ENCODE measurements at regions not wholly inside any gene's neighbourhood (a gene's known extent, or its start where the extent isn't known, plus 50 kb on each side); places are given as distances from the start of the nearest gene placed in this dataset.

- Histone ChIP-seq H3K9ac (ENCODE audit: low read depth in 1 of 3, low read length in 3 of 3) (no peak overlapping the region), H3K4me3 (ENCODE audit: low read length in 3 of 3) (no peak overlapping the region), H3K27ac (ENCODE audit: low read depth, low read length) (no peak overlapping the region), H3K4me1 (ENCODE audit: control insufficient read depth in 3 of 3, insufficient read depth in 3 of 3, low read length in 3 of 3) (no peaks in the 10 kb centered on the region), H3K9me3 (ENCODE audit: control insufficient read depth in 3 of 3, low read length in 3 of 3) (no peaks in the 10 kb centered on the region), H3K36me3 (ENCODE audit: control insufficient read depth in 3 of 3, insufficient read depth in 3 of 3, low read length in 3 of 3) (no peaks in the 10 kb centered on the region), H3K27me3 (ENCODE audit: control insufficient read depth in 3 of 3, insufficient read depth in 3 of 3, low read length in 3 of 3) (no peaks in the 10 kb centered on the region)
Measured at GRCh38 chr5:167250996-167251395, 1040.4 kb upstream of the WWC1 start.

- Histone ChIP-seq H3K4me1 (ENCODE audit: control insufficient read depth in 3 of 3, insufficient read depth in 3 of 3, low read length in 3 of 3) (no peaks in the 10 kb centered on the region), H3K27me3 (ENCODE audit: control insufficient read depth in 3 of 3, insufficient read depth in 3 of 3, low read length in 3 of 3) (no peaks in the 10 kb centered on the region), H3K27ac (ENCODE audit: low read depth, low read length) (no peak overlapping the region), H3K9me3 (ENCODE audit: control insufficient read depth in 3 of 3, low read length in 3 of 3) (no peaks in the 10 kb centered on the region), H3K9ac (ENCODE audit: low read depth in 1 of 3, low read length in 3 of 3) (no peak overlapping the region), H3K36me3 (ENCODE audit: control insufficient read depth in 3 of 3, insufficient read depth in 3 of 3, low read length in 3 of 3) (no peaks in the 10 kb centered on the region), H3K4me3 (ENCODE audit: low read length in 3 of 3) (no peak overlapping the region)
Measured at GRCh38 chr5:167254132-167254531, 1037.3 kb upstream of the WWC1 start.

- H3K4me3 ChIP-seq (ENCODE audit: low read length in 3 of 3), result no peak overlapping the region
- no peaks in the 10 kb centered on the region for H3K9me3 ChIP-seq (ENCODE audit: control insufficient read depth in 3 of 3, low read length in 3 of 3)
- H3K27ac ChIP-seq (ENCODE audit: low read depth, low read length), result no peak overlapping the region
- H3K27me3 ChIP-seq (ENCODE audit: control insufficient read depth in 3 of 3, insufficient read depth in 3 of 3, low read length in 3 of 3), result no peaks in the 10 kb centered on the region
- H3K9ac ChIP-seq (ENCODE audit: low read depth in 1 of 3, low read length in 3 of 3), result no peak overlapping the region
- H3K4me1 ChIP-seq (ENCODE audit: control insufficient read depth in 3 of 3, insufficient read depth in 3 of 3, low read length in 3 of 3), result no peaks in the 10 kb centered on the region
- no peaks in the 10 kb centered on the region for H3K36me3 ChIP-seq (ENCODE audit: control insufficient read depth in 3 of 3, insufficient read depth in 3 of 3, low read length in 3 of 3)
Measured at GRCh38 chr5:167255926-167256325, 1035.5 kb upstream of the WWC1 start.

- Histone ChIP-seq H3K4me3 (ENCODE audit: low read length in 3 of 3) (no peak overlapping the region), H3K9me3 (ENCODE audit: control insufficient read depth in 3 of 3, low read length in 3 of 3) (peaks cover 0 to 2% (median 0%) of the 10 kb centered on the region in 3 donors), H3K27me3 (ENCODE audit: control insufficient read depth in 3 of 3, insufficient read depth in 3 of 3, low read length in 3 of 3) (no peaks in the 10 kb centered on the region), H3K9ac (ENCODE audit: low read depth in 1 of 3, low read length in 3 of 3) (no peak overlapping the region), H3K27ac (ENCODE audit: low read depth, low read length) (no peak overlapping the region), H3K36me3 (ENCODE audit: control insufficient read depth in 3 of 3, insufficient read depth in 3 of 3, low read length in 3 of 3) (no peaks in the 10 kb centered on the region), H3K4me1 (ENCODE audit: control insufficient read depth in 3 of 3, insufficient read depth in 3 of 3, low read length in 3 of 3) (no peaks in the 10 kb centered on the region)
Measured at GRCh38 chr5:167259806-167260205, 1031.6 kb upstream of the WWC1 start.

- Histone ChIP-seq H3K4me1 (ENCODE audit: control insufficient read depth in 3 of 3, insufficient read depth in 3 of 3, low read length in 3 of 3) (no peaks in the 10 kb centered on the region), H3K36me3 (ENCODE audit: control insufficient read depth in 3 of 3, insufficient read depth in 3 of 3, low read length in 3 of 3) (no peaks in the 10 kb centered on the region), H3K9ac (ENCODE audit: low read depth in 1 of 3, low read length in 3 of 3) (no peak overlapping the region), H3K27me3 (ENCODE audit: control insufficient read depth in 3 of 3, insufficient read depth in 3 of 3, low read length in 3 of 3) (no peaks in the 10 kb centered on the region), H3K4me3 (ENCODE audit: low read length in 3 of 3) (no peak overlapping the region), H3K9me3 (ENCODE audit: control insufficient read depth in 3 of 3, low read length in 3 of 3) (peaks cover 0 to 2% (median 0%) of the 10 kb centered on the region in 3 donors), H3K27ac (ENCODE audit: low read depth, low read length) (no peak overlapping the region)
Measured at GRCh38 chr5:167261309-167262100, 1029.9 kb upstream of the WWC1 start.

- H3K4me3 ChIP-seq (ENCODE audit: low read length in 3 of 3), result no peak overlapping the region
- no peaks in the 10 kb centered on the region for H3K36me3 ChIP-seq (ENCODE audit: control insufficient read depth in 3 of 3, insufficient read depth in 3 of 3, low read length in 3 of 3)
- no peak overlapping the region for H3K27ac ChIP-seq (ENCODE audit: low read depth, low read length)
- no peaks in the 10 kb centered on the region for H3K4me1 ChIP-seq (ENCODE audit: control insufficient read depth in 3 of 3, insufficient read depth in 3 of 3, low read length in 3 of 3)
- peaks cover 0 to 2% (median 0%) of the 10 kb centered on the region in 3 donors for H3K9me3 ChIP-seq (ENCODE audit: control insufficient read depth in 3 of 3, low read length in 3 of 3)
- H3K9ac ChIP-seq (ENCODE audit: low read depth in 1 of 3, low read length in 3 of 3), result no peak overlapping the region
- no peaks in the 10 kb centered on the region for H3K27me3 ChIP-seq (ENCODE audit: control insufficient read depth in 3 of 3, insufficient read depth in 3 of 3, low read length in 3 of 3)
Measured at GRCh38 chr5:167263185-167263584, 1028.3 kb upstream of the WWC1 start.

- H3K9ac ChIP-seq (ENCODE audit: low read depth in 1 of 3, low read length in 3 of 3), result no peak overlapping the region
- H3K36me3 ChIP-seq (ENCODE audit: control insufficient read depth in 3 of 3, insufficient read depth in 3 of 3, low read length in 3 of 3), result no peaks in the 10 kb centered on the region
- H3K27ac ChIP-seq (ENCODE audit: low read depth, low read length), result no peak overlapping the region
- no peaks in the 10 kb centered on the region for H3K4me1 ChIP-seq (ENCODE audit: control insufficient read depth in 3 of 3, insufficient read depth in 3 of 3, low read length in 3 of 3)
- H3K27me3 ChIP-seq (ENCODE audit: control insufficient read depth in 3 of 3, insufficient read depth in 3 of 3, low read length in 3 of 3), result no peaks in the 10 kb centered on the region
- H3K9me3 ChIP-seq (ENCODE audit: control insufficient read depth in 3 of 3, low read length in 3 of 3), result peaks cover 0 to 2% (median 0%) of the 10 kb centered on the region in 3 donors
- no peak overlapping the region for H3K4me3 ChIP-seq (ENCODE audit: low read length in 3 of 3)
Measured at GRCh38 chr5:167264348-167264747, 1027.1 kb upstream of the WWC1 start.

GRCh38 chr5:167268337-167268736 is 1023.1 kb upstream of the WWC1 start:
- no peak overlapping the region for H3K9ac ChIP-seq (ENCODE audit: low read depth in 1 of 3, low read length in 3 of 3)
- no peak overlapping the region for H3K4me3 ChIP-seq (ENCODE audit: low read length in 3 of 3)
- no peaks in the 10 kb centered on the region for H3K27me3 ChIP-seq (ENCODE audit: control insufficient read depth in 3 of 3, insufficient read depth in 3 of 3, low read length in 3 of 3)
- no peak overlapping the region for H3K27ac ChIP-seq (ENCODE audit: low read depth, low read length)
- H3K4me1 ChIP-seq (ENCODE audit: control insufficient read depth in 3 of 3, insufficient read depth in 3 of 3, low read length in 3 of 3), result no peaks in the 10 kb centered on the region
- no peaks in the 10 kb centered on the region for H3K36me3 ChIP-seq (ENCODE audit: control insufficient read depth in 3 of 3, insufficient read depth in 3 of 3, low read length in 3 of 3)
- H3K9me3 ChIP-seq (ENCODE audit: control insufficient read depth in 3 of 3, low read length in 3 of 3), result no peaks in the 10 kb centered on the region

GRCh38 chr5:167269146-167269545 is 1022.3 kb upstream of the WWC1 start:
- Histone ChIP-seq H3K36me3 (ENCODE audit: control insufficient read depth in 3 of 3, insufficient read depth in 3 of 3, low read length in 3 of 3) (no peaks in the 10 kb centered on the region), H3K4me3 (ENCODE audit: low read length in 3 of 3) (no peak overlapping the region), H3K9ac (ENCODE audit: low read depth in 1 of 3, low read length in 3 of 3) (no peak overlapping the region), H3K27me3 (ENCODE audit: control insufficient read depth in 3 of 3, insufficient read depth in 3 of 3, low read length in 3 of 3) (no peaks in the 10 kb centered on the region), H3K4me1 (ENCODE audit: control insufficient read depth in 3 of 3, insufficient read depth in 3 of 3, low read length in 3 of 3) (no peaks in the 10 kb centered on the region), H3K9me3 (ENCODE audit: control insufficient read depth in 3 of 3, low read length in 3 of 3) (no peaks in the 10 kb centered on the region), H3K27ac (ENCODE audit: low read depth, low read length) (no peak overlapping the region)

- Histone ChIP-seq H3K4me1 (ENCODE audit: control insufficient read depth in 3 of 3, insufficient read depth in 3 of 3, low read length in 3 of 3) (no peaks in the 10 kb centered on the region), H3K27me3 (ENCODE audit: control insufficient read depth in 3 of 3, insufficient read depth in 3 of 3, low read length in 3 of 3) (no peaks in the 10 kb centered on the region), H3K4me3 (ENCODE audit: low read length in 3 of 3) (no peak overlapping the region), H3K9ac (ENCODE audit: low read depth in 1 of 3, low read length in 3 of 3) (no peak overlapping the region), H3K9me3 (ENCODE audit: control insufficient read depth in 3 of 3, low read length in 3 of 3) (no peaks in the 10 kb centered on the region), H3K36me3 (ENCODE audit: control insufficient read depth in 3 of 3, insufficient read depth in 3 of 3, low read length in 3 of 3) (no peaks in the 10 kb centered on the region), H3K27ac (ENCODE audit: low read depth, low read length) (no peak overlapping the region)
Measured at GRCh38 chr5:167271081-167271480, 1020.4 kb upstream of the WWC1 start.

Measured in skeletal muscle tissue (tissue), 3 donors.